Upper lobe of right lung (tissue), 1 donor: ENCODE measurements at regions not wholly inside any gene's neighbourhood (a gene's known extent, or its start where the extent isn't known, plus 50 kb on each side); places are given as distances from the start of the nearest gene placed in this dataset.
A peak's percentile ranks its signal among the peaks of the same experiment; 100 is the strongest.
"Not testable (repeated sequence)": the region's sequence is repeated elsewhere in the genome, so short reads cannot be mapped to it uniquely, and the experiment has no call there.

ENCODE experiments used
- ATAC-seq: fragments of 200-7000 bp; cut with Tn5 transposase; one replicate; pipeline ENCODE4 v1.9.1; 2020; ENCODE audit warnings: mild to moderate bottlenecking, moderate library complexity
- DNase-seq: peaks from one replicate; pipeline ENCODE4 v3.0.0-alpha.2; 2020
- H3K27ac ChIP-seq: fragments of 200-600 bp; one replicate; pipeline ENCODE4 v1.8.0; 2022
- H3K27me3 ChIP-seq: fragments of 200-600 bp; one replicate; pipeline ENCODE4 v1.8.0; 2022; ENCODE audit warnings: mild to moderate bottlenecking
- H3K36me3 ChIP-seq: fragments of 200-600 bp; one replicate; pipeline ENCODE4 v1.8.0; 2022
- H3K4me1 ChIP-seq: fragments of 200-600 bp; one replicate; pipeline ENCODE4 v1.8.0; 2022
- H3K4me3 ChIP-seq: fragments of 200-600 bp; one replicate; pipeline ENCODE4 v1.8.0; 2022; ENCODE audit warnings: mild to moderate bottlenecking
- H3K9me3 ChIP-seq: fragments of 200-600 bp; one replicate; pipeline ENCODE4 v1.8.0; 2022
- CTCF ChIP-seq: fragments of 200-600 bp; IDR thresholded peaks from one replicate; pipeline ENCODE4 v1.8.0; 2022; ENCODE audit warnings: antibody characterized with exemption
- intact Hi-C: fragments of 100-400 bp; cut with DNase I; formaldehyde crosslinking; loops from one replicate; pipeline ENCODE4 v1.11.0; 2022
- donor health status: DM: no; HTN: yes; CAD: no; lungs with severe emphysema.

- H3K27ac ChIP-seq: no peak overlapping the region
- intact Hi-C loops: no loop called here
- no peak overlapping the region for H3K4me3 ChIP-seq
- H3K9me3 ChIP-seq: no peaks in the 10 kb centered on the region
- no peaks in the 10 kb centered on the region for H3K27me3 ChIP-seq
- no peaks in the 10 kb centered on the region for H3K36me3 ChIP-seq
- no peaks in the 10 kb centered on the region for H3K4me1 ChIP-seq
- no peak for TF ChIP-seq CTCF
- ATAC-seq (no peak), DNase-seq (no peak)
Observed at GRCh38 chr5:124614105-124614504, 132.3 kb downstream of the ZNF608 start.

GRCh38 chr5:124613273-124613953 lies 133.0 kb downstream of the ZNF608 start:
- no peak for DNase-seq
- H3K27ac ChIP-seq: no peak overlapping the region
- ATAC-seq: no peak

GRCh38 chr5:124612023-124612422 lies 134.4 kb downstream of the ZNF608 start:
- no peak overlapping the region for H3K4me3 ChIP-seq
- TF ChIP-seq CTCF: no peak
- H3K4me1 ChIP-seq: no peaks in the 10 kb centered on the region
- DNase-seq: no peak
- no peak for ATAC-seq
- intact Hi-C loops: no loop called here
- H3K27ac ChIP-seq: no peak overlapping the region
- no peaks in the 10 kb centered on the region for H3K36me3 ChIP-seq
- no peaks in the 10 kb centered on the region for H3K27me3 ChIP-seq
- H3K9me3 ChIP-seq: no peaks in the 10 kb centered on the region

More at GRCh38 chr5:124613273-124613953, 133.0 kb downstream of the ZNF608 start:
- Histone ChIP-seq H3K27me3 (no peaks in the 10 kb centered on the region), H3K4me1 (no peaks in the 10 kb centered on the region), H3K36me3 (no peaks in the 10 kb centered on the region), H3K9me3 (no peaks in the 10 kb centered on the region), H3K4me3 (no peak overlapping the region)
- intact Hi-C loops: no loop called here
- no peak for TF ChIP-seq CTCF

- H3K27ac ChIP-seq, ATAC-seq, H3K4me1 ChIP-seq, H3K27me3 ChIP-seq, H3K9me3 ChIP-seq, DNase-seq, H3K4me3 ChIP-seq, H3K36me3 ChIP-seq, intact Hi-C loops: not testable (repeated sequence)
Observed at GRCh38 chr5:124611262-124611661, 135.2 kb downstream of the ZNF608 start.

- intact Hi-C loops, H3K9me3 ChIP-seq, H3K27me3 ChIP-seq, H3K4me3 ChIP-seq, DNase-seq, H3K4me1 ChIP-seq, H3K27ac ChIP-seq, H3K36me3 ChIP-seq, ATAC-seq: not testable (repeated sequence)
Observed at GRCh38 chr5:124609685-124610084, 136.8 kb downstream of the ZNF608 start.

- Histone ChIP-seq H3K4me3 (no peak overlapping the region), H3K9me3 (no peaks in the 10 kb centered on the region), H3K27me3 (no peaks in the 10 kb centered on the region), H3K4me1 (peaks cover 12% of the 10 kb centered on the region), H3K27ac (no peak overlapping the region), H3K36me3 (no peaks in the 10 kb centered on the region)
- DNase-seq (no peak), ATAC-seq (no peak)
- intact Hi-C loops: no loop called here
- TF ChIP-seq CTCF: no peak
Observed at GRCh38 chr5:124606543-124606942, 139.9 kb downstream of the ZNF608 start.

- no peak for TF ChIP-seq CTCF
- Histone ChIP-seq H3K4me1 (peaks cover 12% of the 10 kb centered on the region), H3K27me3 (no peaks in the 10 kb centered on the region), H3K9me3 (no peaks in the 10 kb centered on the region), H3K36me3 (no peaks in the 10 kb centered on the region), H3K4me3 (no peak overlapping the region), H3K27ac (peak overlapping the region; percentile 27)
- intact Hi-C loops: no loop called here
- ATAC-seq: no peak
- no peak for DNase-seq
Observed at GRCh38 chr5:124606093-124606492, 140.3 kb downstream of the ZNF608 start.
